ENCODE measurements at regions not wholly inside any gene's neighbourhood (a gene's known extent, or its start where the extent isn't known, plus 50 kb on each side); places are given as distances from the start of the nearest gene placed in this dataset.

GRCh38 chr2:105654474-105655004, 90.2 kb upstream of the NCK2 start:
- Histone ChIP-seq H3K27ac (no peak overlapping the region), H3K36me3 (no peaks in the 10 kb centered on the region), H3K4me1 (ENCODE audit: control insufficient read depth in 1 of 2, low read depth in 2 of 2) (no peaks in the 10 kb centered on the region), H3K4me3 (no peak overlapping the region), H3K9me3 (no peaks in the 10 kb centered on the region), H3K27me3 (replicated peaks; ENCODE audit: insufficient read depth) (no peaks in the 10 kb centered on the region)
- ATAC-seq (ENCODE audit: insufficient number of reproducible peaks, low FRiP score, low read depth) = no peak
- DNase-seq (ENCODE audit: low spot score) = no peak
- no peak for TF ChIP-seq CTCF (IDR thresholded peaks at IDR 0.05)

- Histone ChIP-seq H3K4me3 (no peak overlapping the region), H3K36me3 (no peaks in the 10 kb centered on the region), H3K27ac (no peak overlapping the region), H3K4me1 (ENCODE audit: control insufficient read depth in 1 of 2, low read depth in 2 of 2) (no peaks in the 10 kb centered on the region), H3K27me3 (replicated peaks; ENCODE audit: insufficient read depth) (no peaks in the 10 kb centered on the region), H3K9me3 (no peaks in the 10 kb centered on the region)
- DNase-seq (ENCODE audit: low spot score) (no peak), ATAC-seq (ENCODE audit: insufficient number of reproducible peaks, low FRiP score, low read depth) (no peak)
- no peak for TF ChIP-seq CTCF (IDR thresholded peaks at IDR 0.05)
Measured at GRCh38 chr2:105653302-105653701, 91.4 kb upstream of the NCK2 start.

- Histone ChIP-seq H3K36me3 (no peaks in the 10 kb centered on the region), H3K9me3 (no peaks in the 10 kb centered on the region), H3K4me3 (no peak overlapping the region), H3K4me1 (ENCODE audit: control insufficient read depth in 1 of 2, low read depth in 2 of 2) (no peaks in the 10 kb centered on the region), H3K27me3 (replicated peaks; ENCODE audit: insufficient read depth) (no peaks in the 10 kb centered on the region), H3K27ac (no peak overlapping the region)
- ATAC-seq (ENCODE audit: insufficient number of reproducible peaks, low FRiP score, low read depth) = no peak
- no peak for DNase-seq (ENCODE audit: low spot score)
- TF ChIP-seq CTCF (IDR thresholded peaks at IDR 0.05) = no peak
Measured at GRCh38 chr2:105652014-105652796, 92.5 kb upstream of the NCK2 start.

- H3K36me3 ChIP-seq = no peaks in the 10 kb centered on the region
- TF ChIP-seq CTCF (IDR thresholded peaks at IDR 0.05) = no peak
- H3K27ac ChIP-seq = no peak overlapping the region
- no peaks in the 10 kb centered on the region for H3K9me3 ChIP-seq
- no peaks in the 10 kb centered on the region for H3K4me1 ChIP-seq (ENCODE audit: control insufficient read depth in 1 of 2, low read depth in 2 of 2)
- no peaks in the 10 kb centered on the region for H3K27me3 ChIP-seq (replicated peaks; ENCODE audit: insufficient read depth)
- ATAC-seq (ENCODE audit: insufficient number of reproducible peaks, low FRiP score, low read depth) (no peak), DNase-seq (ENCODE audit: low spot score) (no peak)
- no peak overlapping the region for H3K4me3 ChIP-seq
Measured at GRCh38 chr2:105649534-105649933, 95.2 kb upstream of the NCK2 start.

- Histone ChIP-seq H3K4me3 (no peak overlapping the region), H3K27ac (no peak overlapping the region), H3K27me3 (replicated peaks; ENCODE audit: insufficient read depth) (no peaks in the 10 kb centered on the region), H3K4me1 (ENCODE audit: control insufficient read depth in 1 of 2, low read depth in 2 of 2) (peaks cover 0 to 5% of the 10 kb centered on the region in 2 donors), H3K9me3 (no peaks in the 10 kb centered on the region), H3K36me3 (no peaks in the 10 kb centered on the region)
- DNase-seq (ENCODE audit: low spot score) (no peak), ATAC-seq (ENCODE audit: insufficient number of reproducible peaks, low FRiP score, low read depth) (no peak)
- TF ChIP-seq CTCF (IDR thresholded peaks at IDR 0.05) = no peak
Measured at GRCh38 chr2:105647731-105648130, 97.0 kb upstream of the NCK2 start.
